UCSD-AML1 (cell line): ENCODE measurements at regions not wholly inside any gene's neighbourhood (a gene's known extent, or its start where the extent isn't known, plus 50 kb on each side); places are given as distances from the start of the nearest gene placed in this dataset.
"Not testable (repeated sequence)": the region's sequence is repeated elsewhere in the genome, so short reads cannot be mapped to it uniquely, and the experiment has no call there.

Source experiments
- DNase-seq: peaks from one replicate; lab custom pipeline; 2025; ENCODE audit not compliant: unreplicated experiment; lab: John Stamatoyannopoulos, UW

- no peak for DNase-seq
Measured at GRCh38 chr18:35826477-35826876, 146.0 kb upstream of the RMP24 start.

- no peak for DNase-seq
Measured at GRCh38 chr18:35827275-35827902, 145.1 kb upstream of the RMP24 start.

- no peak for DNase-seq
Measured at GRCh38 chr18:35827903-35828275, 144.6 kb upstream of the RMP24 start.

GRCh38 chr18:35828591-35828990 lies 143.9 kb upstream of the RMP24 start:
- no peak for DNase-seq

GRCh38 chr18:35835366-35835765 lies 137.1 kb upstream of the RMP24 start:
- no peak for DNase-seq

- no peak for DNase-seq
Measured at GRCh38 chr18:35835833-35836232, 136.6 kb upstream of the RMP24 start.

- no peak for DNase-seq
Measured at GRCh38 chr18:35836932-35837331, 135.5 kb upstream of the RMP24 start.

GRCh38 chr18:35837922-35838496 lies 134.5 kb upstream of the RMP24 start:
- no peak for DNase-seq

GRCh38 chr18:35841283-35841682 lies 131.2 kb upstream of the RMP24 start:
- no peak for DNase-seq

GRCh38 chr18:35842536-35842935 lies 129.9 kb upstream of the RMP24 start:
- DNase-seq: no peak

- DNase-seq: not testable (repeated sequence)
Measured at GRCh38 chr18:35848321-35848720, 124.2 kb upstream of the RMP24 start.

GRCh38 chr18:35849241-35849640 lies 123.2 kb upstream of the RMP24 start:
- DNase-seq: not testable (repeated sequence)

- no peak for DNase-seq
Measured at GRCh38 chr18:35851286-35851970, 121.1 kb upstream of the RMP24 start.

GRCh38 chr18:35852786-35853185 lies 119.7 kb upstream of the RMP24 start:
- DNase-seq: no peak

- DNase-seq: no peak
Measured at GRCh38 chr18:35854095-35854494, 118.4 kb upstream of the RMP24 start.

- DNase-seq: no peak
Measured at GRCh38 chr18:35856178-35856577, 116.3 kb upstream of the RMP24 start.

GRCh38 chr18:35856721-35857120 lies 115.8 kb upstream of the RMP24 start:
- not testable (repeated sequence) for DNase-seq

- not testable (repeated sequence) for DNase-seq
Measured at GRCh38 chr18:35857581-35857980, 114.9 kb upstream of the RMP24 start.

GRCh38 chr18:35861367-35862118 lies 110.9 kb upstream of the RMP24 start:
- DNase-seq: peak; percentile 15

- peak; percentile 15 for DNase-seq
Measured at GRCh38 chr18:35862119-35862640, 110.3 kb upstream of the RMP24 start.

GRCh38 chr18:35864916-35865315 lies 107.6 kb upstream of the RMP24 start:
- no peak for DNase-seq

- no peak for DNase-seq
Measured at GRCh38 chr18:35868915-35869314, 103.6 kb upstream of the RMP24 start.
